Heart left ventricle (tissue), 16 donors: ENCODE measurements at regions not wholly inside any gene's neighbourhood (a gene's known extent, or its start where the extent isn't known, plus 50 kb on each side); places are given as distances from the start of the nearest gene placed in this dataset.
A peak's percentile ranks its signal among the peaks of the same experiment; 100 is the strongest.
"Not testable (repeated sequence)": the region's sequence is repeated elsewhere in the genome, so short reads cannot be mapped to it uniquely, and the experiment has no call there.

Experiments used
- ATAC-seq, 4 donors: fragments of 200-7000 bp; cut with Tn5 transposase; one replicate each; pipeline ENCODE4 v1.9.1; 2020 to 2022; ENCODE audit warnings: moderate library complexity in 4 of 4, mild to moderate bottlenecking in 3 of 4, moderate number of reproducible peaks in 1 of 4
- DNase-seq, 5 donors: peaks; one replicate each; pipeline ENCODE4 v3.0.0-alpha.2; 2020
- H3K27ac ChIP-seq, 12 donors: fragments of 200-600 bp; sonication (generic) in 4 of 12; one replicate each; pipeline versions ENCODE4 v1.5.0 to v1.8.0; 2016 to 2022; ENCODE audit warnings: mild to moderate bottlenecking in 2 of 12
- H3K27me3 ChIP-seq, 9 donors: fragments of 200-600 bp; sonication (generic) in 2 of 9; one replicate each; pipeline versions ENCODE4 v1.5.1 to v1.8.0; 2016 to 2022; ENCODE audit warnings: mild to moderate bottlenecking in 3 of 9
- H3K36me3 ChIP-seq, 9 donors: fragments of 200-600 bp; sonication (generic) in 2 of 9; one replicate each; pipeline versions ENCODE4 v1.5.0 to v1.8.0; 2018 to 2022; ENCODE audit warnings: mild to moderate bottlenecking in 2 of 9
- H3K4me1 ChIP-seq, 12 donors: fragments of 200-600 bp; sonication (generic) in 4 of 12; one replicate each; pipeline versions ENCODE4 v1.5.0 to v1.8.0; 2016 to 2022; ENCODE audit warnings: mild to moderate bottlenecking in 3 of 12
- H3K4me3 ChIP-seq, 12 donors: fragments of 200-600 bp; sonication (generic) in 4 of 12; one replicate each; pipeline versions ENCODE4 v1.5.0 to v1.8.0; 2017 to 2022; ENCODE audit warnings: mild to moderate bottlenecking in 9 of 12, moderate library complexity in 4 of 12
- H3K9me3 ChIP-seq, 12 donors: fragments of 200-600 bp; sonication (generic) in 4 of 12; one replicate each; pipeline versions ENCODE4 v1.5.0 to v1.8.0; 2016 to 2022; ENCODE audit warnings: mild to moderate bottlenecking in 1 of 12
- POLR2A ChIP-seq, 2 donors: fragments of 450-650 bp; IDR thresholded peaks; one replicate each; pipeline ENCODE4 v1.6.1; 2017; ENCODE audit warnings: antibody characterized with exemption in 2 of 2, mild to moderate bottlenecking in 2 of 2, moderate library complexity in 2 of 2
- WGBS, 4 donors: extraction: QIAGEN DNeasy Blood & Tissue Kit in 2 of 4; methylation state at CpG; one replicate each; pipeline versions ENCODE4 v1.1.5 to v1.1.7; 2013 to 2018; 5-methylcytosine and 5-hydroxymethylcytosine counted together
- intact Hi-C, 10 donors: fragments of 100-400 bp; cut with DNase I; formaldehyde crosslinking; loops; one replicate each; pipeline versions ENCODE4 v1.11.1 to v1.14.2; 2022
- TF ChIP-seq, protein P1 (sequence below), 12 donors: fragments of 200-600 bp; sonication (generic) in 4 of 12; IDR thresholded peaks; one replicate each; pipeline versions ENCODE4 v1.5.0 to v1.8.0; 2018 to 2022; ENCODE audit warnings: antibody characterized with exemption in 12 of 12, mild to moderate bottlenecking in 5 of 12
- donor health status: ischemic (EF 13 %, LVEDD 7.1; RV severe dilation, severe dysfunction).
- donor health status: healthy with polysubstance abuse.
- donor health status: DM: no; HTN: yes; CAD: no.
- donor health status: DM: no; HTN: no; CAD: no.
- donor health status: ischemic (EF 25% LVEDD 6.9; RV normal size, moderate dysfunction).
- donor health status: ischemic (EF 25% LVEDD 5.7; RV mildly dilated, moderate dysfunction).
- donor health status: healthy.
- donor health status: DM: yes; HTN: yes; CAD: no.
- donor health status: ischemic (EF 35%, LVEDD 5.7; RV mildly dilated, moderate dysfunction).
- donor health status: nonischemic (EF 11% LVEDD 7.7; RV severe dilation, severe dysfunction).
- donor health status: DM: yes; HTN: yes; CAD: no.
- donor health status: PGD.
- donor health status: ischemic (EF 29% LVEDD 5.4; RV normal size, mild dysfunction).
- donor health status: nonischemic (EF 23%, LVEDD 6.1; RV moderate dilation, normal function).

DNA sequence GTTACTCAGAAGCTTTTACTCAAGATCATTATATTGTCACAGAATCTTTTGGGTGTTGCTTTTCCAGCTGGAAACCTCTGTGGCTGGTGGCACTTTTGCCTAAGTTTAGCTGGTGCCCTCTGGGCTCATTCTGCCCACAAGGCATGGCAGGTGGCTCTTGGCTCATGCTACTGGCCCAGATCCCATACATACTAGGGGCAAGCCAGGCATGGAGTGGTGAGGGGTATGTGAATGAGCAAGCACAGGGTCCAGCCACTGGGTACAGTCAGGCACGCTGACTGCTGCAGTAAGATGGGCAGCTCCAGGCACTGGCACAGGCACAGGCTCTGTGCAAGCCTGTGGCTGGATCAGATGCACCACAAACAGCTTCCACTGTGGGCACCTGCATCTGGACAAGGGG lies 375.0 kb upstream of the SEMA3C start:
- H3K4me1 ChIP-seq, result no peaks in the 10 kb centered on the region
- intact Hi-C loops, result no loop called here
- ATAC-seq (no peak), DNase-seq (peak in 1 of 5 donors; percentile 50)
- WGBS, 4 donors, result 57 to 100% (median 77%) methylated on average over 1 of the region's 1 CpG
- no peaks in the 10 kb centered on the region for H3K36me3 ChIP-seq
- no peak overlapping the region for H3K4me3 ChIP-seq
- H3K9me3 ChIP-seq, result no peaks in the 10 kb centered on the region
- TF ChIP-seq POLR2A (IDR thresholded peaks at IDR 0.05), result no peak
- TF ChIP-seq, protein P1, sequence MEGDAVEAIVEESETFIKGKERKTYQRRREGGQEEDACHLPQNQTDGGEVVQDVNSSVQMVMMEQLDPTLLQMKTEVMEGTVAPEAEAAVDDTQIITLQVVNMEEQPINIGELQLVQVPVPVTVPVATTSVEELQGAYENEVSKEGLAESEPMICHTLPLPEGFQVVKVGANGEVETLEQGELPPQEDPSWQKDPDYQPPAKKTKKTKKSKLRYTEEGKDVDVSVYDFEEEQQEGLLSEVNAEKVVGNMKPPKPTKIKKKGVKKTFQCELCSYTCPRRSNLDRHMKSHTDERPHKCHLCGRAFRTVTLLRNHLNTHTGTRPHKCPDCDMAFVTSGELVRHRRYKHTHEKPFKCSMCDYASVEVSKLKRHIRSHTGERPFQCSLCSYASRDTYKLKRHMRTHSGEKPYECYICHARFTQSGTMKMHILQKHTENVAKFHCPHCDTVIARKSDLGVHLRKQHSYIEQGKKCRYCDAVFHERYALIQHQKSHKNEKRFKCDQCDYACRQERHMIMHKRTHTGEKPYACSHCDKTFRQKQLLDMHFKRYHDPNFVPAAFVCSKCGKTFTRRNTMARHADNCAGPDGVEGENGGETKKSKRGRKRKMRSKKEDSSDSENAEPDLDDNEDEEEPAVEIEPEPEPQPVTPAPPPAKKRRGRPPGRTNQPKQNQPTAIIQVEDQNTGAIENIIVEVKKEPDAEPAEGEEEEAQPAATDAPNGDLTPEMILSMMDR (IDR thresholded peaks at IDR 0.05), result no peak
- no peak overlapping the region for H3K27ac ChIP-seq
- no peaks in the 10 kb centered on the region for H3K27me3 ChIP-seq

DNA sequence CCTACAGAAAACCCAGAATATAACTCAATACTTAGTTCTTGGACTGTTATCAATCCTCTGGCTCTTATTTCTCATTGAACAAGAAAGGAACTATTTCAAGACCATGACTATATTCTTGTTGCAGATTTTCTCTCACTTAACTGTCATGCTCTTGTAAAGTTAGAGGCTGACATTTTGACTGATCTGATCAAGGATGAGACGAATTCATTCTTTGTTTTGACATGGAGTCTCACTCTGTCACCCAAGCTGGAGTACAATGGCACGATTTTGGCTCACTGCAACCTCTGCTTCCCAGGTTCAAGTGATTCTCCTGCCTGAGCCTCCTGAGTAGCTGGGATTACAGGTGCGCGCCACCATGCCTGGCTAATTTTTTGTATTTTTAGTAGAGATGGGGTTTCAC lies 367.9 kb upstream of the SEMA3C start:
- H3K27me3 ChIP-seq, DNase-seq, intact Hi-C loops, H3K27ac ChIP-seq, H3K36me3 ChIP-seq, H3K4me1 ChIP-seq, ATAC-seq, H3K4me3 ChIP-seq, H3K9me3 ChIP-seq: not testable (repeated sequence)
- 86 to 93% (median 88%) methylated on average over 4 of the region's 4 CpGs for WGBS, 4 donors

DNA sequence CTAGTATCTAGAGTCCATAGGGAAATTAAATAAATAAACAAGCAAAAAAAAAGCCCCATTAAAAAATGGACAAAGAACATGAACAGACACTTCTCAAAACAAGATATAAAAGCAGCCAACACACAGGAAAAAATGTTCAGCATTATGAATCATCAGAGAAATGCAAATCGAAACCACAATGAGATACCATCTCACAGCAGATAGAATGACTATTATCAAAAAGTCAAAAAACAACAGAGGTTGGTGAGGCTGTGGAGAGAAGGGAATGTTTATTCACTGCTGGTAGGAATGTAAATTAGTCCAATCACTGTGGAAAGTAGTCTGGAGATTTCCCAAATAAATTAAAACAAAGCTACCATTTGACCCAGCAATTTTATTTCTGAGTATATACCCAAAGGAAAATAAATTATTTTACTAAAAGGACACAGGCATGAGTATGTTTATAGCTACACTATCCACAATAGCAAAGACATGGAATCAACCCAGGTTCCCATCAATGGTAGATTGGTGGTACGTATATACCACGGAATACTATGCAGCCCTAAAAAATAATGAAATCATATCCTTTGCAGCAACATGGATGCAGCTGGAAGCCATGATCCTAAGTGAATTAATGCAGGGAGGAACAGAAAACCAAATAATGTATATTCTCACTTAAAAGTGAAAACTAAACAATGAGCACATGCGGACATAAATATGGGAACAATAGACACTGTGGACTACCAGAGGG lies 366.5 kb upstream of the SEMA3C start:
- Histone ChIP-seq H3K36me3 (no peaks in the 10 kb centered on the region), H3K4me1 (no peaks in the 10 kb centered on the region), H3K27me3 (no peaks in the 10 kb centered on the region), H3K4me3 (no peak overlapping the region), H3K27ac (no peak overlapping the region), H3K9me3 (peaks cover 0 to 8% (median 0%) of the 10 kb centered on the region in 12 donors)
- TF ChIP-seq POLR2A (IDR thresholded peaks at IDR 0.05), result no peak
- TF ChIP-seq, protein P1 (IDR thresholded peaks at IDR 0.05), result no peak
- DNase-seq (no peak), ATAC-seq (no peak)
- WGBS, 4 donors, result 86 to 92% (median 89%) methylated on average over 4 of the region's 4 CpGs
- intact Hi-C loops, result no loop called here

DNA sequence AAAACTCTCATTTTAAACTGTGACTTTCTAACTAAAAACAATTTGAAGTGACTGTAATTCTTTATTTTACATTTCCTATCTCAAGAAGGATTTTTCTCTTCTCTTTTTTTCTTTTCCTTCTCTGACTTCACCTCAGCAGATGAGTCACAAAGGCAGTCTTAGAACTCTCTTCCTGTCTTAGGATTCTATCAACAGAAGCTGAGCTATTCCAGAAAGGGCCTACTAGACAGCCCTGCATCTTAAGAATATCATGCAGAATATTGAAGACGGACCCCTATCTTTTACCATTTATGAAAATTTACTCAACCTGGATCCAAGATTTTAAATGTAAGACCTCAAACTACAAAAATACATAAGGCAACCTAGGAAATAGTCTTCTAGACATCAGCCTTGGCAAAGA lies 365.7 kb upstream of the SEMA3C start:
- no peaks in the 10 kb centered on the region for H3K36me3 ChIP-seq
- intact Hi-C loops, result no loop called here
- TF ChIP-seq POLR2A (IDR thresholded peaks at IDR 0.05), result no peak
- TF ChIP-seq, protein P1 (IDR thresholded peaks at IDR 0.05), result no peak
- no peaks in the 10 kb centered on the region for H3K4me1 ChIP-seq
- no peaks in the 10 kb centered on the region for H3K27me3 ChIP-seq
- 77 to 83% (median 83%) methylated on average over 1 of the region's 1 CpG for WGBS, 4 donors
- DNase-seq, result no peak
- ATAC-seq, result no peak
- no peak overlapping the region for H3K27ac ChIP-seq
- peaks cover 0 to 8% (median 0%) of the 10 kb centered on the region in 12 donors for H3K9me3 ChIP-seq
- no peak overlapping the region for H3K4me3 ChIP-seq

DNA sequence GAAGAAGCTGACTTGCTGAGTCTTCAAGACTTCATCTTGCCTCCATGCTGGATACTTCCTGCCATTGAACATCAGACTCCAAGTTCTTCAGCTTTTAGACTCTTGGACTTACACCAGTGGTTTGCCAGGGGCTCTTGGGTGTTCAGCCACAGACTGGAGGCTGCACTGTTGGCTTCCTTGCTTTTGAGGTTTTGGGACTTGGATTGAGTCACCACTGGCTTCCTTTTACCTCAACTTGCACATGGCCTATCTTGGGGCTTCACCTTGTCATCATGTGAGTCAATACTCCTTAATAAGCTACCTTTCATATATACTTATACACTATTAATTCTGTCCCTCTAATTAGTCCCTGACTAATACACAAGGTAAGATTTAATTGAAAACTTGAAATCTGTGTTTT lies 361.7 kb upstream of the SEMA3C start:
- Histone ChIP-seq H3K9me3 (peaks cover 0 to 5% (median 0%) of the 10 kb centered on the region in 12 donors), H3K36me3 (no peaks in the 10 kb centered on the region), H3K27me3 (no peaks in the 10 kb centered on the region), H3K4me3 (no peak overlapping the region), H3K27ac (no peak overlapping the region), H3K4me1 (no peaks in the 10 kb centered on the region)
- ATAC-seq (no peak), DNase-seq (no peak)
- intact Hi-C loops, result no loop called here
- TF ChIP-seq POLR2A (IDR thresholded peaks at IDR 0.05), result no peak
- TF ChIP-seq, protein P1 (IDR thresholded peaks at IDR 0.05), result no peak
